ENCODE measurements at regions not wholly inside any gene's neighbourhood (a gene's known extent, or its start where the extent isn't known, plus 50 kb on each side); places are given as distances from the start of the nearest gene placed in this dataset.

DNA sequence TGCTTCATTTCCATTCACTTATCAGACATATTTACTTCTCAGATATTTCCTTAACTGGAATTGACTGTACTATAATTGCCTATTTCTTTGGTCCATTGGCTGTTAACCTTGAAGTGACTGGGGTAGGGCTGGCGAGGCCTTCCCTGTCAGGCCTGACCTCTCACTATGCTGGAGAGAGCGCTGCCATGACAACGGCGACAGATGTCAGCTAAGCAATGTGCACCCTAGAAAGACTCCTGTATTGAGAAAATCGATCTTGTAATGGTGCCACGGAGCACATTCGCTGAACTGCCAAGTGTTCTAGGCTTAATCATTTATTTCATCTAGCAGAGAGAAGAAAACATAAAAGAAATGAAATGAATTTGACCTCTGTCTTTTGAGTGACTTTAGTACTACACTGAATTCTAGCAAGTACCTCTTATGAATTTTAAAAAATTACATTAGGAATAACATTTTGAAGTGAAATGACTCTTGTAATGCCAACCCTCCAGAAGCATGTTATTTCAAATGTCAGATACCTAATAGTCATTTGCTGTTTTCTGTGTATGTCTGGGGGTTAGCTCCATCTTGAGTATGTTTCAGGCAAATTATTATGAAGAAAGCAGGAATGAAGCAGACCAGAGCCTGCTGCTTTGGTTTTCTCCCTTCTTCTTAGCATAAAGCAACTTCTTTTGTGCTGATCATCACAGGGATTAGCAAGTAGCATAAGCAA, 148.0 kb downstream of the SNX10 start:
- TF ChIP-seq JUND (IDR thresholded peaks at IDR 0.05; ENCODE audit: low read length) (no peak), PHF8 (conservative IDR thresholded peaks at IDR 0.05; ENCODE audit: low read depth, low read length) (no peak), EZH2 (IDR thresholded peaks at IDR 0.05; ENCODE audit: low read depth, low read length, severe bottlenecking) (no peak), POLR2AphosphoS5 (IDR thresholded peaks at IDR 0.05; ENCODE audit: low read depth, low read length) (no peak), BRCA1 (IDR thresholded peaks at IDR 0.05; ENCODE audit: low read depth, low read length) (no peak)
- TF ChIP-seq, protein P1, sequence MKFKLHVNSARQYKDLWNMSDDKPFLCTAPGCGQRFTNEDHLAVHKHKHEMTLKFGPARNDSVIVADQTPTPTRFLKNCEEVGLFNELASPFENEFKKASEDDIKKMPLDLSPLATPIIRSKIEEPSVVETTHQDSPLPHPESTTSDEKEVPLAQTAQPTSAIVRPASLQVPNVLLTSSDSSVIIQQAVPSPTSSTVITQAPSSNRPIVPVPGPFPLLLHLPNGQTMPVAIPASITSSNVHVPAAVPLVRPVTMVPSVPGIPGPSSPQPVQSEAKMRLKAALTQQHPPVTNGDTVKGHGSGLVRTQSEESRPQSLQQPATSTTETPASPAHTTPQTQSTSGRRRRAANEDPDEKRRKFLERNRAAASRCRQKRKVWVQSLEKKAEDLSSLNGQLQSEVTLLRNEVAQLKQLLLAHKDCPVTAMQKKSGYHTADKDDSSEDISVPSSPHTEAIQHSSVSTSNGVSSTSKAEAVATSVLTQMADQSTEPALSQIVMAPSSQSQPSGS (IDR thresholded peaks at IDR 0.05; ENCODE audit: low read length): no peak
- TF ChIP-seq, protein P2, sequence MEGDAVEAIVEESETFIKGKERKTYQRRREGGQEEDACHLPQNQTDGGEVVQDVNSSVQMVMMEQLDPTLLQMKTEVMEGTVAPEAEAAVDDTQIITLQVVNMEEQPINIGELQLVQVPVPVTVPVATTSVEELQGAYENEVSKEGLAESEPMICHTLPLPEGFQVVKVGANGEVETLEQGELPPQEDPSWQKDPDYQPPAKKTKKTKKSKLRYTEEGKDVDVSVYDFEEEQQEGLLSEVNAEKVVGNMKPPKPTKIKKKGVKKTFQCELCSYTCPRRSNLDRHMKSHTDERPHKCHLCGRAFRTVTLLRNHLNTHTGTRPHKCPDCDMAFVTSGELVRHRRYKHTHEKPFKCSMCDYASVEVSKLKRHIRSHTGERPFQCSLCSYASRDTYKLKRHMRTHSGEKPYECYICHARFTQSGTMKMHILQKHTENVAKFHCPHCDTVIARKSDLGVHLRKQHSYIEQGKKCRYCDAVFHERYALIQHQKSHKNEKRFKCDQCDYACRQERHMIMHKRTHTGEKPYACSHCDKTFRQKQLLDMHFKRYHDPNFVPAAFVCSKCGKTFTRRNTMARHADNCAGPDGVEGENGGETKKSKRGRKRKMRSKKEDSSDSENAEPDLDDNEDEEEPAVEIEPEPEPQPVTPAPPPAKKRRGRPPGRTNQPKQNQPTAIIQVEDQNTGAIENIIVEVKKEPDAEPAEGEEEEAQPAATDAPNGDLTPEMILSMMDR (IDR thresholded peaks at IDR 0.05; ENCODE audit: control extremely low read depth in 1 of 3, insufficient read depth in 1 of 3, low read depth in 1 of 3, low read length in 3 of 3): no peak
